ENCODE measurements at regions not wholly inside any gene's neighbourhood (a gene's known extent, or its start where the extent isn't known, plus 50 kb on each side); places are given as distances from the start of the nearest gene placed in this dataset.

GRCh38 chr2:150729495-150729955 lies 242.1 kb upstream of the RND3 start:
- no peak for TF ChIP-seq POLR2A (IDR thresholded peaks at IDR 0.05)
- no peak for TF ChIP-seq CTCF (IDR thresholded peaks at IDR 0.05)
- no peak overlapping the region for H3K4me3 ChIP-seq (ENCODE audit: low read depth, poor library complexity, severe bottlenecking)
- 90 to 91% methylated on average over 4 of the region's 4 CpGs for WGBS, 2 donors
- DNase-seq (ENCODE audit: low spot score in 2 of 2): no peak
- intact Hi-C loops (cut with DNase I; ENCODE audit: low total_unique reads): no loop called here

- intact Hi-C loops (cut with DNase I; ENCODE audit: low total_unique reads): no loop called here
- WGBS, 2 donors: 77 to 90% methylated on average over 1 of the region's 1 CpG
- no peak for TF ChIP-seq CTCF (IDR thresholded peaks at IDR 0.05)
- TF ChIP-seq POLR2A (IDR thresholded peaks at IDR 0.05): no peak
- no peak for DNase-seq (ENCODE audit: low spot score in 2 of 2)
- no peak overlapping the region for H3K4me3 ChIP-seq (ENCODE audit: low read depth, poor library complexity, severe bottlenecking)
Observed at GRCh38 chr2:150718280-150718679, 230.8 kb upstream of the RND3 start.

- intact Hi-C loops (cut with DNase I; ENCODE audit: low total_unique reads): no loop called here
- H3K4me3 ChIP-seq (ENCODE audit: low read depth, poor library complexity, severe bottlenecking): no peak overlapping the region
- TF ChIP-seq CTCF (IDR thresholded peaks at IDR 0.05): no peak
- no peak for TF ChIP-seq POLR2A (IDR thresholded peaks at IDR 0.05)
- no peak for DNase-seq (ENCODE audit: low spot score in 2 of 2)
- WGBS, 2 donors: 25 to 49% methylated on average over 1 of the region's 1 CpG
Observed at GRCh38 chr2:150716186-150716585, 228.7 kb upstream of the RND3 start.

GRCh38 chr2:150715501-150715900 lies 228.0 kb upstream of the RND3 start:
- 64 to 69% methylated on average over 4 of the region's 4 CpGs for WGBS, 2 donors
- DNase-seq (ENCODE audit: low spot score in 2 of 2): no peak
- intact Hi-C loops (cut with DNase I; ENCODE audit: low total_unique reads): no loop called here
- TF ChIP-seq CTCF (IDR thresholded peaks at IDR 0.05) (no peak), POLR2A (IDR thresholded peaks at IDR 0.05) (no peak)
- H3K4me3 ChIP-seq (ENCODE audit: low read depth, poor library complexity, severe bottlenecking): no peak overlapping the region

- intact Hi-C loops (cut with DNase I; ENCODE audit: low total_unique reads): no loop called here
- WGBS, 2 donors: 83 to 89% methylated on average over 2 of the region's 2 CpGs
- no peak for TF ChIP-seq POLR2A (IDR thresholded peaks at IDR 0.05)
- no peak for TF ChIP-seq CTCF (IDR thresholded peaks at IDR 0.05)
- DNase-seq (ENCODE audit: low spot score in 2 of 2): no peak
- no peak overlapping the region for H3K4me3 ChIP-seq (ENCODE audit: low read depth, poor library complexity, severe bottlenecking)
Observed at GRCh38 chr2:150710916-150711315, 223.4 kb upstream of the RND3 start.

- intact Hi-C loops (cut with DNase I; ENCODE audit: low total_unique reads): no loop called here
- no peak for TF ChIP-seq CTCF (IDR thresholded peaks at IDR 0.05)
- no peak for TF ChIP-seq POLR2A (IDR thresholded peaks at IDR 0.05)
- H3K4me3 ChIP-seq (ENCODE audit: low read depth, poor library complexity, severe bottlenecking): no peak overlapping the region
- 84 to 85% methylated on average over 3 of the region's 3 CpGs for WGBS, 2 donors
- no peak for DNase-seq (ENCODE audit: low spot score in 2 of 2)
Observed at GRCh38 chr2:150710041-150710440, 222.6 kb upstream of the RND3 start.
